ENCODE measurements at regions not wholly inside any gene's neighbourhood (a gene's known extent, or its start where the extent isn't known, plus 50 kb on each side); places are given as distances from the start of the nearest gene placed in this dataset.

DNA sequence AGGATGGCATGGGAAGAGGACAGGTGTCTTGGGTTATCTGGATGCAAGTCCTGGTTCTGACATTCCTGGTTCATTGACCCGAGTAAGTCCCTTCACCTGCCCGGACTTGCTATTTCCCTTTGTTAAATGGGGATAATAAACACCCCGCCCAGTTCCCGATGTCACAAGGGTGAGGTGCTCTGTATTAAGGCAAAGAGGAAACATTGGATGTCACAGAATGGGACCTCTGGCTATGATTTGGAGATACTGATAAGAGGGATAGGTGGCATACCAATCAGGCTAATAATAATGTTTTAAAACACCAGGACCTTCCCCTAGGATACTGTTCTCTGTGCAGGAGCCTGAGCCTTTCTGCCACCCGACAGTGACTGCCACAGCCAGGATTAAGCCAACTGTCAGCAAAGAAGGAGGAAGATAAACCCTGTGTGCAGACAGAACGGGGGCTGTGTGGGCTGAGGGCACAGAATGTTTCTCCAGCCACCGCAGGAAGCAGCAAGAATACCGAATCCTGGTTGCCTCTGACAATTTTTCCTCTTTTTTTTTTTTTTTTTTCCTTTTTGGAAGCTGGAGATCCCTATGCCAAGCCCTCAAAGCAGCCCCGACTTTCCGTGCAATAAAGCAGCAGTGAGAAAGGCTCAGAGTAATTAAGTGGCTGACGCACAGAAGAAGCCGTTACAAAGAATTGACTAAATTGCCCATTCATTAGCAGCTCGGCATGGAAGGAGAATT lies 336.6 kb downstream of the SMAD2 start:
- DNase-seq, result no peak

DNA sequence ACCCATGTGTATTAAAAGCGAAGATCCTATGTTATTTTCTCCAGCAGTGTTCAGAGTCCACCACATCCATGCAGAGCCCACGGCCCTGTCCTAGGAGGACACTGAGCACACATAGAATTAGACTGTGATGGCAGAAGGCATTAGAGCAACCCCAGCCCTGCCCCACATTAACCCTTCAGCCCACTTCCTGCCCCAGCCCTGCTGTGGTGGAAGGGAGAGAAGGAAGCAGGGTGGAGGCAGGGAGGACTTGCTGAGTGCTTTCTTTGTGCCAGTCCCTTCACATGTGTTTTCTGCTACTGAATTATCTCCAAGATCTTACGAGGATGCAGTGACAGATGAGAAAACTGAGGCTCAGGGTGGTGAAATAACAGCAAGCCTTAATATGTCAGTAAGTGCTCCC lies 339.0 kb downstream of the SMAD2 start:
- no peak for DNase-seq

DNA sequence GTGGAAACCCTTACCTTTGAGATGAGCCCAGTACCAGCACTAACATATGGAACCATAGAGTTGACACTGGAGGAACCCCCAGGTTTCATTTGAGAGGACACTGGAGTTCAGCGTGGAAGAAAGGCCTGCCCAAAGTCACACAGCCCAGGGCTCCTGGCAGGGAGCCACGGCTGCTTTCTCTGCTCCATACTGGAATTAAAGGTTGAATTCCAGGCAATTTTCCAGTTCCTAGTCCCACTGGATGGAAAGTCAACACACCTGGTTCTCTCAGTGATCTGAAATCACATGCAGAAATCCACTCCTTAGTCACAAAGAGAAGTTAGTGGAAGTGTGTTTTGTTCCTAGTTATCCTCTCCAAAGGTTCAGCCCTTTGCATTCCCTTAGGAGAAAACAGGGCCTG lies 336.1 kb upstream of the SKOR2 start:
- DNase-seq, result no peak

DNA sequence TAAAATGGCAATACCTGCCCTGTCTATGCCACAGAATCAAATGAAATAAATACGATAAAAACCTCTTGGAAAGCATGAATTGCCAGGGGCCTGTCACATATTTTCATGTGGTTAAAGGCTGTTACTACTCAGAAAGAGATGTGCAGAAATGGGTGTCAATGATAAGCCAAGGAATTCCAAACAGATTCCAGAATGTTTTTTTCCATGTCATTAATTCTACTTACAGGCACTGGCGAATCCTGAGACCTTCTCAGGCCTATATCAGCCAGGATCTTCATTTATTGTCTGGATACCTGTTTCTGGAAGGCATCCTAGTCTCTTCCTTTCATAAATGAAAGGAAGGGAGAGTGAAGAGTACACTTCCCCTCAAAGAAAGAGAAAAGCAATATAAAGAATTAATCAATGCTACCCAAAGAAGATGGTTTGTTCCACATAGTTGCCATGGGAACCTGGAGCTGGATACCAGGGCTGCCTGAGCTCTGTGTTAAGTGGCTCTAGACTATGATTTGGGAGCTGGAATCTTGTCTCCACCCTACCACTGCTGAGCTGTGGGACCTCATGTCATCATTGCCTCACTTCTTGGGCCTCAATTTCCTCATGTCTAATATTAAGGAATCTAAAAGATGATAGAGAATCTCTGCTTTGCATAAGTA lies 335.1 kb upstream of the SKOR2 start:
- DNase-seq, result no peak

DNA sequence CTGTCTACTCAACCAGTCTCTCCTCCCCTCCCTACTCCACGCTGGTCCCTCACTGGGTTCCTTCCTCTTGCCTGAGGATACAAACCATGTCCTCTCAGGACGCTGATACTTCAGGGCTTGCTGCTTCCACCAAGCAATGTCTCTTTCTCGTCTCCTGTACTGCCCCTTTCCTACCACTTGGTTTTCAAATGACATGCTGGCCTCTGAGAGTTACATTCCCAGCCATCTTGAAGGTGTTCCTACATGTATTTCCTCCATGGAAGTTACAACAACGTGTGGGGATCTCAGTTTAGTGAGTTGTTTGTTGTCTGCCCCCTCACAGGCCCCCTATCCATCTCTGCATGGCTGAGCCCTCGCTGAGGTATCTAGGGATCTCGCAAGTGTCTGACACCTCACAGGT lies 334.5 kb upstream of the SKOR2 start:
- no peak for DNase-seq

DNA sequence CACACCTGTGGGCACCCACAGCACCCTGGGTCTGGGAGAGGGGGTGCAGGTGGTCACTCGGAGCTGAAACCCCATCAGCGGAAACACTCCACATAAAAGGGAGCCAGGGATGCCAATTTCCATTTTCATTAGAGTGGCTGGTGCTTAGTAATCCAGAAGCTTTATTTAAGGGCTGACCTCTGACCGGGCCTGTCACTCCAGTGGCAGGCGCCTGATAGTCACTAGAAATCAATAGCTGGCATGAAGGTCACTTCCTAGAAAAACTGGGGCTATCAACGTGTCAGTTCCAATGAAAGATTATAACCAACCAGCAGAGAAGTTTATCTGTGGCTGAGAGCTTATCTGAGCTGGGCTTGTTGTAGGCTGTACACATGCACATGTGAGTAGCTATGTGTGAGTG lies 333.7 kb upstream of the SKOR2 start:
- DNase-seq, result no peak

DNA sequence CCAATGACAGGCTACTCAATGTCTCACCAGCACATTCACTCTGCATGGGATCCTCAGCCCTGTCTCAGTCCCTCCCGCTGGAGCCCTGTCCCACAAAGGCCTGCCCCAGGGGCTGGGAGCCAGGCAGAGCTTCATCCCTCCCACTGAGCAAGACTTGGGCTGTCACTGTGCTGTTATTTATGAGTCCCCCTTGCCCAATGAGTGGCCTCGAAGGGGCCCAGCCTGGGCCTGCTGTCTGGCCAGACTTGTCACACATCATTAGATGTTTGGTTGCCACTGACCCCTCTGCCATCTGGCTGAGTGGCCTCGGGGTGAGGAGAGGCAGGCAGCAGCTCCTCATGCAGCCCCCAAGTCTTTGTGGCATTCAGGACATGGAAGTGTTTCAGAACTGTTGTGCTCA lies 330.6 kb upstream of the SKOR2 start:
- no peak for DNase-seq

DNA sequence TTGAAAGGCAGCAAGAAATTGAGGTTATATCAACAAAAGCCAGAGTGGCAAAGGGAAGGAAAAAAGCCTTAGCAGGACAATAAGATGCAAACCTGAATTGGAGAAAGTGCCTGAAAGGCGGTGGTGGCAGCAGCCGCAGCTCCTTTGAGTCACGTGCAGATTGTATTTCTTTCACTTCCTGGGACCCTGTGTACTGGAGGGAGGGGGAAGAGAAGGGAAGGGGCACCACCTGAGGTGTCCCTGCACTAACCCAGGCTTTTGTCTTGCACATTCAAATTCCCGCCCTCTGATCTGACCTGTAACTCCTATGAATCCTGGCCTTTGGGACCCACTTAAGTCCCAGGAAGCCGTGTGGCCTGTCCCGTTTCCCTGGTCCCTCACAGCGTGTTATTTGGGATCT lies 326.1 kb upstream of the SKOR2 start:
- no peak for DNase-seq

DNA sequence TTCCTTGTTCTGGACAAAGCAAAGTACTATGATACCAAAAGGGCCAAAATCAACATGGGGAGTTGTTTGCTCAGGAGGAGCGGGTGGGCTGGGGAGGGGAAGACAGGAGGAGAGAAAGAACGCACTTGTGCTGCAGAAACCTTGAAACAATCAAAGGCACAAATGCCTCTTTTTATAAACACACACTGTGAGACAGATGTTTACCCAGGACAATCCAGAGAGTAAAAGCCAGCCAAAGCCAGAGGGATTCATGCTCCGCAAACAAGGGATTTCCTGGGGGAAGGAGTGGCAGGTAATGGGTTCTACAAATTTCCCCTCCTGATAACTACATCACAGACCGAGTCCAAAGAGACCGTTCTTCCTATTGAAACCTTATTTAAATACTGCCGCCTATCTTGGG lies 323.5 kb upstream of the SKOR2 start:
- no peak for DNase-seq

DNA sequence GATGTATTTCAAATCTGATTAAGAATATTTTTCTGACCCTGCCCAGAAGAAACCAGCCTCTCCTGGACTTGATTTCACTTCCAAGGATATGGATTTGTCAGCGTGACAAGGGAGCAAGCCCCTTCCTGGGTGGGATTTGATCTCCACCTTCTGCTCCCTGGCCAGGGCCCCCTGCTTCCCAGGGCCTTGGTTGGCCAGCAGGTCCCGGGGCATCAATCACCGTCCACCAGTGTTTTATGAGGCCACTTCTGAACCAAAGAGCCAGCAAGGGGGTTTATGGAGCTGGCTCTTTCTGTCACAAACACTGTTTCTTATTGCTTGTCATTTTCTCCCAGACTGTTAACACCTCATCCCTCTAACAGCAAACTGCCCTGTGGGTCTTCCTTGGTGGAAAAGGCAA lies 320.5 kb upstream of the SKOR2 start:
- no peak for DNase-seq

DNA sequence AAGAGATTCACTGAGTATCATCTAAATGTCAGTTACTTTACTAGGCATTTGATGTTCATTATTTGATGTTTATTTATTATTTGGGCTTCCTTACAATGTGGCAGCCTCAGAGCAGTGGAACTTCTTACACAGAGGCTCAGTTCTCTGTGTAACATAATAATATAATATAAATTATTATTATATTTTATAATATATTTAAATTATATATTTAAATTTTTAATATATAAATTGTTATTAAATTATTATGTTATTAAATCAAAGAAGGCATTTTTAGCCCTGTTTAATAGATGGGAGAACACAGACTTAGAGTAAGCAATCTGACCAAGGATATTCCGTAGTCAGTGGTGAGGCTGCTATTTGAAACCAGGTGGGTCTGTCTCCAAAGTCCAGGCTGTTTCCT lies 315.3 kb upstream of the SKOR2 start:
- no peak for DNase-seq

DNA sequence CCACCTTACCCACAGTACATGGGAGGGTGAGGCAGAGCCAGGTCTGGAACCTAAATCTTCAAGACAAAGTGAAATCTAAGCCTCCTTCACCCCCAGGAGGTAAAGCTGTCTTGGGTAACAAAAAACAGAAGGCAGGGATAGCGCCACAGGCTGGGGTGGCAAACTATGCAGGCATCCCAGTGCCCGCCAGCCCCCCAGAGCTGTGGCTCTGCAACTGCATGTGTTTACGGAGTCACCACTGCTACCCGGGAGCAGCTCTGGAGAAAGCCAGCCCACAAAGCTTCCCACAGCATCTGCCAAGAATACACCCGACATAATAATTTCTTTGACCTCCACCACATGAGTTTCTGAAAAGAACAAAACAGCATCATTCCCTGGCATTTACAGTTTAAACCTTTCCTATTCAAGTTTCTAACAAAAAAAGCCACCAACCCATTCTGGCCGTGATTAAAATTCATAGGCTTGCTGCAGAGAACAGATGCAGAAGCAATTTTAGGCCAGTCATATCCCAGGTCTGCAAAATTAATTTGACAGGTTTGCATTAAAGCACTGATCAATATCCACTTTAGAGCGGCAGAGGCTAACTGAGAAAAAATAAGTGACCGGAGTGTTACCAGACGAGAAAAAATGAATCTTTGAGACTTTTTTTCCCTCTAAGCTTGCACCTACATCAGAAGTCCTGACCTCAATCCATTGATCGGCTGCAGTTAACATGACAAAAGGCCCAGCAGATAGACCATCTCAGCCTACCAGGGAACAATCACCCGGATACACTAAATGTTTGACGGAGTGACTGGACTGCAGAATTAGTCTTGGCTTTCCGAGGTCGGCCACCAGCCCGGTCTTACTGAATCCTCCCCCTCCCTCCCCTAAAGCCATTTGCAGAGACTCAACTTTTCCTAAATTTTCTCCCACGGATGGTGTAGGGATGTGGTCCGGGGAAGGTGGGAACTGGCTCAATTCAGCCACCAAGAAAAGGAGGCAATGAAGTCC lies 309.6 kb upstream of the SKOR2 start:
- no peak for DNase-seq

DNA sequence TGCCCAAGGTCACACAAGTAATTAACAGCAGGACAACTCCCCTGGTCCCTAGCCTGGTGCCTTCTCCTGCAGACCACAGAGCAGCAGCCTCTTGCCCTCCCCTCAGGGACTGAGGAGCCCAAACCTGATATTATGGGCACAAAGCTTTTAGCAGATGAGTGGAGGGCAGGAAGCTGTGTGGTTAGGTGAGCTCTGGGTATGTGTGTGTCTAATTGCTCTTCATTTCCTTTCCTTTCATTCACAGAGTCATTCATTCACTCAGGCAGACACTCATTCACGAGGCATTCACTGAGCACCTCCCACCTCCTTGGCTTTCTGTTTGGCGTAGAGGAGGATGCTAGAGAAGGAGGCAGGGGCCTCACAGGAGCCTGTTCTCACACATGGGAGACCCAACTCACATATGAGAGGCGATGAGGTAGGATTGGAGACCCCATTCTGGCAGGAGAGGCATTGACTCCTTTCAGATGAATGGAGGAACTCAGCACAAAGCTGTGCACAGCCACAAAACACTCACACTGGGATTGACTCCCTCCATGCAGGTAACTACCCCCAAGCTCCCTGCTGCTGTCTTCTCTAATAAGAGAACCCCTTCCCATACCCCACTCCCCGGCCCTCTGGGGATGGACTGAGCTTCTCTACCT lies 306.8 kb upstream of the SKOR2 start:
- no peak for DNase-seq

DNA sequence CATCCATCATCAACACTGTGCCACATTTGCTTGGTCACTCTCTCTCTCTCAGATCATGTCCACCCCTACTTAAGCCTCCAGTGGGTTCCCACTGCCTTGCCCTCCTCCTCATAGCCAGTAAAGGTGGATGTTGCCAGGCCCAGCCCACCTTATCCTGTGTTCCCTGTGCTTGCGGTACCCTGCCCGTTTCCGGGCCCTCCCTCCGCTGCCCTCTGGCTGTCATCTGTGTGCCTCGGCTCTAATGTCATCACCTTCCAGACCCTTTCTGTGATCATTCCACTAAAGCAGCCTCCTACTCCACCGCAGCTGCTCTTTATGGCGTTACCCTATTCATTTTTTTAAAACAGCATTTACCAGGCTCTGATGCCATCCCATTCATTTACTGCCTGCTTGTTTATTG lies 305.7 kb upstream of the SKOR2 start:
- no peak for DNase-seq

DNA sequence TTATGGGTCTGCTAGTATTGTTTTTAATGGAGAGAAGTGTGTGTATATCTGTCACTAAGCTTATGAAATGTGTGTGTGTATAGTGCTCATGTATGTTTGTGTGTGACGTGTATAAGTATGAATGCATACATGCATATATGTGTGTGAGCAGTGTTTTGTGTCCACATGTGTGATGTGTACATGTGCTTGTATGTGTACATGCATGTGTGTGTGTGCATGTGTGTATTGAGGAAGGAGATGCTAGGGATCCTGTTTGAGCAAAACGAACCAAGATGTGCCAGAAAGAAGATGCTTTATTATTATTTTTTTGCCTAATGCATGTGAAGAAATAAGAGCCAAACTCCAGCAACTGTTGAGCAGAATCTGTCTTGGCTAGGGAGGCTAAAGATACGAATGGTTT lies 301.3 kb upstream of the SKOR2 start:
- no peak for DNase-seq

DNA sequence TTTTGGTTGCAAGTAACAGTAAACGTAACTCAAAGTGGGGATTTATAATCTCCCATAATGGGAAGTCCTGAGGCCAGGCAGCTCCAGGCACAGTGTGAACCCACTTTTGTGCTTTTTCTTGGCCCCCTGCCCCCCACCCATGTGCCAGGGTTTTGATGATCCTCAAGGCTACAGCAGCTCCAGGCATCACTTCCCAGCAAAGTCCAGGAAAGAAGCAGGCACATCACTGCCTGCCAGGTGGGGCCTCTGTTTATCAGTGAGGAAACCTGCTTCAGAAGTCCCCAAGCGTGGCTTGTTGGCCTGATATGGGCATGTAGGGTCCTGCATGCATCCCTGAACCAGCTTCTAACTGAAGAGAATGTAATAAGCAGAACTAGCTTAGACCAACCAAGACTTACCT lies 299.2 kb upstream of the SKOR2 start:
- no peak for DNase-seq

DNA sequence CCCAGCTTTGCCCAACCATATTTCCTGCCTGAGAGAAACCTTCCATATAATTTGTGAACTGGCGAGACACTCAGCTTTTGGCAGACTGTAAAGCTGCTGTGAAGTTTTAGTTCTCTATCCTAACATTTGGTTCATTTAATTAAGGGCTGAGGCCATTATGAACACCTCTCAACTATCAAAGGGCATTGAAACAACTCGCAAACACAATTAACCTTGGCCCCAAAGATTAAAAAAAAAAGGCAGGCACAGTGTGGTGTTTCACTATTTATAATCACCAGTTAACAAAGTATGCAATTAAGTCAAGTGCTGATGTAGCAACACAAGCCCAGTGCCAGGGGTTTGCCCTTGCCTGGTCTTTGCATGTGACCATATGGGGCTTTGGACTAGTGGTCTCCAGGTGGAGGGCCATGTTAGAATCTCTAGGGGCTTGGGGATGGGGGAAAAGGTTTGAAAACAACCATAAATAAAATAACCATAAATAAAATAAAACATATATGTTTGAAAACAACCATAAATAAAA lies 297.6 kb upstream of the SKOR2 start:
- no peak for DNase-seq

DNA sequence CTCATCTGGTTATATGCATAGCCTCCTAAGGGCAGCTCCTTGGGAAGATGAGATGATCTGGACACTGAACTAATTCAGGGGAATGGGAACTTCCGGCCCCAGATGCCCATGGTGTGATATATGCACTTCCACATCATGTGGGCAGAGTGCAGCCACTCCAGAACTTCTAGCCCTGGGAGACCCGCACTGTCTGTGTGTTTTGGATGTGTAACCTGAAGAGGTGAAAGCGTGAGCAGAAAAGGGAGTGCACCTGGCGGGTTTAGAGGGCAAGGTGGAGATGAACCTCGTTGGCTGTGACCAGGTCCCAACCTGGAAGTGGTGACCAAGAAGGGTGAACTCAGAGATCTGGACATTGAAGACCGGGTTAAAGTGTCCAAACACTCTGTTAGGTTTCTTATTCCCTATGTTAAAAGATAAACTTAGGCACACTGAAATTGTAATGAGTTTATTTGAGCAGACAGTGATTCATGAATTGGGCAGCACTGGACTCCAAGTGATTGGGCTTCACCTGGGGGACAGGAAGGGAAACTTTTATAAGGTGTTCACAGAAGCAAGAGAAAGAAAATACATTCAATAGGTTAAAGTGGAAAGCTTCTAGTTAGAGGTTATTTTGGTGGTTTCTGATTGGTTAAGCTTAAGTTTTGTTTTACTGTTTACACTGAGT lies 296.2 kb upstream of the SKOR2 start:
- no peak for DNase-seq

DNA sequence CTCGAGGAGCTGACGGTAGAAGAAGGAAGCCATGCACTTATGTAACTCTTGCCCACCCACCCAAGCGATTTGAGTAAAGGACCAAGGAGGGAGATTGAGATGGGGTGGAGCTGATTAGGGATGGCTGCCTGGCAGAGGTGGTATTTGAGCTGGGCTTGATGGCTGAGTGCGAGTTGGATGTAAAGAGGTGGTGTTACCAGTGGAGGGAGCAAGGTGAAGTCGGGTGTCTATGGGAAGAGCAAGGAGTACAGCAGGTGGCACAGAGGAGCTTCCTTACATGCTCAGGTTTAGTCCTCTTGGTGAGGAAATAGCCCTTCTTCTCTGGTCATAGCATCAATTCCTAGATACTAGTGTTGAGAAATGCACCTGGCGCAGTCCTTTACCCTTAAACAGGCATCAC lies 294.2 kb upstream of the SKOR2 start:
- no peak for DNase-seq

DNA sequence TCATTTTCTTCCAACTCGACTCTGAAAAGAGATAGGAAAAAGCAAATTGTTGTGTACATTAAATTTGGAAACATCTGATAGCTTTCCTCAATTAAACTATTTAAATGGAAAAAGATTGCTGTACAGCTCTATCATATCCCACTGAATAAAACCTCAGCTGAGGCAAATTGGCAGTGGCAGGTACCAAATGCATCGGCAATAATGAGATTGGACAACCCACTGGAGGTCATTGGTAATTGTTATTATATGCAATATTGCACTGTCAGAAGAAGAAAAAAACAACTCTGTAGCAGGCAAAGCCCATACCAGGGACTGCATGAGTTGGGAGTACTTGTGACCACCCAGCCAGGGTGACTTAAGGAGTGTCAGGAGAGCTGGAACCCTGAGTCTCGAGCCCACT lies 291.6 kb upstream of the SKOR2 start:
- no peak for DNase-seq

DNA sequence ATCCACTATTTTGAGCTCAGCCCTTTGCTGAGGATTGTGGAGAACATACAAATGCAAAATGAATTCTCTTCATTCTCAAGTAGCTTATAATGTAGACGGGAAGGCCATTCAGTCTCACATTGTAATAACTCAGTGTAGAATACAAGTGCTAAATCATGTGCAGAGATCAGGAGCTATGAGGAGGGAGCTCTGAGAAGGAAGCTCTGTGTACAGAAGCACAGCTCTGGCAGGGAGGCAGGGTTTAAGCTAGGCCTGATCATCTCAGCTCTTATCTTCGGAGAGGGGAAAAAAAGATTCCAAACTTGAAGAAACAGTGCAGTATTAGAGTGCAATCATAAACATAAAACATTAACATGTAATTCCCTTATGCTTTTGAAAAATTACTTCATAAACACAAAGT lies 291.1 kb upstream of the SKOR2 start:
- no peak for DNase-seq

DNA sequence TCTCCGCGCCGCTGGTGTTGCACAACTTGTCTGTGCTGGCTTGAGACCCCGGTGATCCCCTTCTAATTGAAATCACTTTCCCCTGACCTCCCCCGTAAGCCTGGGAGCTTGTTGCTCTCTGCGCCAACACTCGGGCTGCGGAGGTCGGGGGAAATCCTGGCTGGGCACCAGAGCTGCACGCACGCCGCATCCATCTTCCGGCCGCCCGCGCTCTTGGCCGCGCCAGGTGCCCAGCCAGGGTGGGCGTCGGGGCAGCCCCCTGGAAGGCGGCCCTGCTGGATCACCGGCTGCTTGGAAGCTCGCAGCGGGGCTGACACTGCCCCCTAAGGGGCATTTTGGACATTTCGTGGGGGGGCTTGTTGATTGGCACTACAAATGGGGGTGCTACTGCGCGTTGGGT lies 280.3 kb upstream of the SKOR2 start:
- DNase-seq, result no peak

DNA sequence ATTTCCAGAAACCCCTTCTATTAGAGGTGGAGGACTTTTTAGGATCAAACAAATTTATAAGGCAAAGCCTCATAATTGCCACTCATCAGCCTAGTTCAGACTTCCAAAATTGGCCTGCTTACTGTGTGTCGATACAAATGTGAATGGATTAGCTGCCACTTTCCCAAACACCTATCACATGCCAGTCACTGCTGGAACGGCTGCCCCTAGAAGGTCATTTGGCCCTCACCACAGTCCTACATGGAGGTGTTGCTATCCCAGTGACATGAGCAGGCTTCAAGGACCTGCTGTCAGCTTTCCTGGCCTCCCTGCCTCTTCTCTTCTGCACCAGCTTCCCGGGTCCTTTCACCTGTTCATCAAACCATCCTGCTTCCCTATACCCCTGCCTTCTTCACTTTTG lies 279.2 kb upstream of the SKOR2 start:
- DNase-seq, result no peak
